GM12878 (cell line): ENCODE measurements at regions not wholly inside any gene's neighbourhood (a gene's known extent, or its start where the extent isn't known, plus 50 kb on each side); places are given as distances from the start of the nearest gene placed in this dataset.

Source experiments
- EP300 ChIP-seq, 2 experiments: fragments of 150-350 bp in 1 of 2; IDR thresholded peaks; 2 replicates each; pipeline ENCODE4 v1.6.1; 2011 to 2012; ENCODE audit warnings: low read depth in 2 of 2, low read length in 2 of 2, borderline replicate concordance in 1 of 2, improper control_type of control experiment in 1 of 2, inconsistent platforms in 1 of 2; ENCODE audit not compliant: control insufficient read depth in 1 of 2
- MEF2B ChIP-seq: fragments of 450-650 bp; IDR thresholded peaks from 2 replicates; pipeline ENCODE4 v1.6.1; 2018; ENCODE audit warnings: mild to moderate bottlenecking, moderate library complexity; ENCODE audit not compliant: partially characterized antibody, poor library complexity, severe bottlenecking
- MTA3 ChIP-seq: IDR thresholded peaks from 2 replicates; pipeline ENCODE4 v1.6.1; 2012; ENCODE audit warnings: low read length, inconsistent platforms, borderline replicate concordance
- POLR2AphosphoS5 ChIP-seq: IDR thresholded peaks from 2 replicates; pipeline ENCODE4 v1.6.1; 2011; ENCODE audit warnings: mild to moderate bottlenecking, low read length, inconsistent platforms
- RFX5 ChIP-seq: IDR thresholded peaks from 2 replicates; pipeline ENCODE4 v1.6.1; 2011; ENCODE audit warnings: low read depth, low read length, improper control_type of control experiment
- SMC3 ChIP-seq: IDR thresholded peaks from 2 replicates; pipeline ENCODE4 v1.6.1; 2011; ENCODE audit warnings: low read length, improper control_type of control experiment, borderline replicate concordance
- SREBF1 ChIP-seq: IDR thresholded peaks from 2 replicates; pipeline ENCODE4 v1.6.1; 2012; ENCODE audit warnings: mild to moderate bottlenecking, low read length
- TF ChIP-seq, protein P1 (sequence below), 3 experiments: IDR thresholded peaks in 2 of 3; conservative IDR thresholded peaks in 1 of 3; 2 replicates each; pipeline ENCODE4 v1.5.1; 2011; ENCODE audit warnings: low read depth in 3 of 3, low read length in 3 of 3, mild to moderate bottlenecking in 3 of 3, control low read depth in 2 of 3, moderate library complexity in 2 of 3, inconsistent platforms in 1 of 3, mixed read lengths in 1 of 3; ENCODE audit not compliant: control insufficient read depth in 2 of 3, insufficient read depth in 1 of 3; ENCODE audit errors: extremely low read depth in 1 of 3
- TF ChIP-seq, protein P2 (sequence below): fragments of 450-650 bp; IDR thresholded peaks from 2 replicates; pipeline ENCODE4 v1.6.1; 2017; ENCODE audit warnings: mild to moderate bottlenecking
- TF ChIP-seq, protein P3 (sequence below): IDR thresholded peaks from 2 replicates; pipeline ENCODE4 v1.6.1; 2012; ENCODE audit warnings: mild to moderate bottlenecking, low read depth, low read length

DNA sequence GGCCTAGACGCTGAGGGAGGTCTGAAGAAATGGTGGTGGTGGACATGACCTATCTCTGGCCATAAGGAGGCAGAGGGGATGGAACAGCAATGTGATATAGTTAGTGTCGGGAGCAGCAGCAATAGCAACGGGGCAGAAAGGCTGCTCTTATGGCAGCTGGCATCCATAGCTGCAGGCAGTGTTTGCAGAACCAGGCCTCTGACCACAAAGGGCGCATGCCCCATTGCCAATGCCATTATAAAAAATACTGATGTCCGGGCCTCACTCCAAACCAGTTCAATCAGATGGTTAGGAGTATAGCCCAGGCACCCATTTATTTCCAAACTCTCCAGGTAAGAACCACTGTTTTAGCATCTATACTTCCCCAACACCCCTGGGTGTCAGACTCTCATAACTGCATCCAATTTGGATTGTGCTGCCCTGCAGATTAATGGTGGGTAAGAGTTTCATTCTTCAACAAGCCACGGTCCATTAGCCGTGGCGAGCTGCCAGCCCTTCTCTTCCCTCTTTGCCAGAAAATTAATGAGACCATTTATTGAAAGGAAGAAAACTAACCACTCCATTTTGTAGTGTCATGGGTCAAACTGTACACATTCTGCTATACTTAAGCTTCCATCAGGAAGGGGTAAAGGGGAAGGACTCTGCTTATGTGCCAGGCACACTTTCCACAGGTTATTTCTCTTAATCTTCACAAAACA lies 72.8 kb upstream of the SPON1 start:
- no peak for TF ChIP-seq MEF2B
- TF ChIP-seq, protein P1, sequence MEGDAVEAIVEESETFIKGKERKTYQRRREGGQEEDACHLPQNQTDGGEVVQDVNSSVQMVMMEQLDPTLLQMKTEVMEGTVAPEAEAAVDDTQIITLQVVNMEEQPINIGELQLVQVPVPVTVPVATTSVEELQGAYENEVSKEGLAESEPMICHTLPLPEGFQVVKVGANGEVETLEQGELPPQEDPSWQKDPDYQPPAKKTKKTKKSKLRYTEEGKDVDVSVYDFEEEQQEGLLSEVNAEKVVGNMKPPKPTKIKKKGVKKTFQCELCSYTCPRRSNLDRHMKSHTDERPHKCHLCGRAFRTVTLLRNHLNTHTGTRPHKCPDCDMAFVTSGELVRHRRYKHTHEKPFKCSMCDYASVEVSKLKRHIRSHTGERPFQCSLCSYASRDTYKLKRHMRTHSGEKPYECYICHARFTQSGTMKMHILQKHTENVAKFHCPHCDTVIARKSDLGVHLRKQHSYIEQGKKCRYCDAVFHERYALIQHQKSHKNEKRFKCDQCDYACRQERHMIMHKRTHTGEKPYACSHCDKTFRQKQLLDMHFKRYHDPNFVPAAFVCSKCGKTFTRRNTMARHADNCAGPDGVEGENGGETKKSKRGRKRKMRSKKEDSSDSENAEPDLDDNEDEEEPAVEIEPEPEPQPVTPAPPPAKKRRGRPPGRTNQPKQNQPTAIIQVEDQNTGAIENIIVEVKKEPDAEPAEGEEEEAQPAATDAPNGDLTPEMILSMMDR (IDR thresholded peaks at IDR 0.05 in 2 of 3, conservative IDR thresholded peaks at IDR 0.05 in 1 of 3; ENCODE audit: control insufficient read depth in 2 of 3, extremely low read depth in 1 of 3, insufficient read depth in 1 of 3, low read depth in 3 of 3, low read length in 3 of 3), result no peak
- no peak for TF ChIP-seq POLR2AphosphoS5
- TF ChIP-seq SREBF1, result no peak
- TF ChIP-seq SMC3, result no peak
- TF ChIP-seq MTA3, result no peak
- TF ChIP-seq, protein P2, sequence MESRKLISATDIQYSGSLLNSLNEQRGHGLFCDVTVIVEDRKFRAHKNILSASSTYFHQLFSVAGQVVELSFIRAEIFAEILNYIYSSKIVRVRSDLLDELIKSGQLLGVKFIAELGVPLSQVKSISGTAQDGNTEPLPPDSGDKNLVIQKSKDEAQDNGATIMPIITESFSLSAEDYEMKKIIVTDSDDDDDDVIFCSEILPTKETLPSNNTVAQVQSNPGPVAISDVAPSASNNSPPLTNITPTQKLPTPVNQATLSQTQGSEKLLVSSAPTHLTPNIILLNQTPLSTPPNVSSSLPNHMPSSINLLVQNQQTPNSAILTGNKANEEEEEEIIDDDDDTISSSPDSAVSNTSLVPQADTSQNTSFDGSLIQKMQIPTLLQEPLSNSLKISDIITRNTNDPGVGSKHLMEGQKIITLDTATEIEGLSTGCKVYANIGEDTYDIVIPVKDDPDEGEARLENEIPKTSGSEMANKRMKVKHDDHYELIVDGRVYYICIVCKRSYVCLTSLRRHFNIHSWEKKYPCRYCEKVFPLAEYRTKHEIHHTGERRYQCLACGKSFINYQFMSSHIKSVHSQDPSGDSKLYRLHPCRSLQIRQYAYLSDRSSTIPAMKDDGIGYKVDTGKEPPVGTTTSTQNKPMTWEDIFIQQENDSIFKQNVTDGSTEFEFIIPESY, result no peak
- no peak for TF ChIP-seq RFX5
- no peak for TF ChIP-seq EP300 (IDR thresholded peaks at IDR 0.05; ENCODE audit: borderline replicate concordance in 1 of 2, control insufficient read depth in 1 of 2, low read depth in 2 of 2, low read length in 2 of 2)
- TF ChIP-seq, protein P3, sequence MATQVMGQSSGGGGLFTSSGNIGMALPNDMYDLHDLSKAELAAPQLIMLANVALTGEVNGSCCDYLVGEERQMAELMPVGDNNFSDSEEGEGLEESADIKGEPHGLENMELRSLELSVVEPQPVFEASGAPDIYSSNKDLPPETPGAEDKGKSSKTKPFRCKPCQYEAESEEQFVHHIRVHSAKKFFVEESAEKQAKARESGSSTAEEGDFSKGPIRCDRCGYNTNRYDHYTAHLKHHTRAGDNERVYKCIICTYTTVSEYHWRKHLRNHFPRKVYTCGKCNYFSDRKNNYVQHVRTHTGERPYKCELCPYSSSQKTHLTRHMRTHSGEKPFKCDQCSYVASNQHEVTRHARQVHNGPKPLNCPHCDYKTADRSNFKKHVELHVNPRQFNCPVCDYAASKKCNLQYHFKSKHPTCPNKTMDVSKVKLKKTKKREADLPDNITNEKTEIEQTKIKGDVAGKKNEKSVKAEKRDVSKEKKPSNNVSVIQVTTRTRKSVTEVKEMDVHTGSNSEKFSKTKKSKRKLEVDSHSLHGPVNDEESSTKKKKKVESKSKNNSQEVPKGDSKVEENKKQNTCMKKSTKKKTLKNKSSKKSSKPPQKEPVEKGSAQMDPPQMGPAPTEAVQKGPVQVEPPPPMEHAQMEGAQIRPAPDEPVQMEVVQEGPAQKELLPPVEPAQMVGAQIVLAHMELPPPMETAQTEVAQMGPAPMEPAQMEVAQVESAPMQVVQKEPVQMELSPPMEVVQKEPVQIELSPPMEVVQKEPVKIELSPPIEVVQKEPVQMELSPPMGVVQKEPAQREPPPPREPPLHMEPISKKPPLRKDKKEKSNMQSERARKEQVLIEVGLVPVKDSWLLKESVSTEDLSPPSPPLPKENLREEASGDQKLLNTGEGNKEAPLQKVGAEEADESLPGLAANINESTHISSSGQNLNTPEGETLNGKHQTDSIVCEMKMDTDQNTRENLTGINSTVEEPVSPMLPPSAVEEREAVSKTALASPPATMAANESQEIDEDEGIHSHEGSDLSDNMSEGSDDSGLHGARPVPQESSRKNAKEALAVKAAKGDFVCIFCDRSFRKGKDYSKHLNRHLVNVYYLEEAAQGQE, result no peak
